Stromal cell of bone marrow (primary cell): ENCODE measurements at regions not wholly inside any gene's neighbourhood (a gene's known extent, or its start where the extent isn't known, plus 50 kb on each side); places are given as distances from the start of the nearest gene placed in this dataset.
A peak's percentile ranks its signal among the peaks of the same experiment; 100 is the strongest.

Experiments used
- DNase-seq: peaks from one replicate; pipeline ENCODE4 v3.0.0-alpha.2; 2012; ENCODE audit warnings: low read depth

DNA sequence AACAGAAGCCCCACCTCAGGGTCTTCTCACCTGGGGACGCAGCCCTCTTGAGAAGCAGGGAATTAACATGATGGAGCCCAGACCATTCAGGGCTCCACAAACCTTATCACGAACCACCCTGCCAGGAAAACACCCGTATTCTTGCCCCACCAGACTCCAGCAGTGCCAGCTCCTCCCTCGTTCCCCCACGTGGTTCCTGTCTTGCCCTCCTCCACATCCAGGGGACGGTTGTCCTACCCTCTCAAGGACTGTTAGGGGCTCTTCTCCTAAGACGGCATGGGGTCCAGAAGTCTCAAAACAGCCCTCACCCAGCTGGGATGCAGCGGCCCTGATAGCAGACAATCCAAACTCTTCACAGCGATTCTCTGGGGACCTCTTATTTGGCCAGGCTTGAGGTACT is 372.2 kb upstream of the HS6ST1 start:
- no peak for DNase-seq

DNA sequence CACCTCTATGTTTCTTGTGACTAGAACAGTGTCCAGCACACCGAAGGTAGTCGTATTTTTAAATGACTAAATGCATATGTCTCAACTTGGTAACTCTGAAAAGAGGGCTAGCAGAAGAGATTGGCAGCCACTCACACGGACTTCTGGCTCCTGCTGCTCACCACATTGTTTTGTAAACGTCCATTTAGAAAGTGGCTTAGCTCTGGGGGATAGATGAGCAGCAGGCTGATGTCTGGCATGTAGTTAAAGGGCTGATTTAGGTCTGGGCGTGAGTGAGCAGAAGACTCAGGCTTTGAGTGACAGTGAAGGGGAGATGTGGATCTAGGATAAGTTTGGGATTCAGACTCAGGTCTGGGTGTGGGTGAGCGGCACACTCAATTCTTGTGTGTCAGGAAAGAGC is 372.9 kb upstream of the HS6ST1 start:
- no peak for DNase-seq

DNA sequence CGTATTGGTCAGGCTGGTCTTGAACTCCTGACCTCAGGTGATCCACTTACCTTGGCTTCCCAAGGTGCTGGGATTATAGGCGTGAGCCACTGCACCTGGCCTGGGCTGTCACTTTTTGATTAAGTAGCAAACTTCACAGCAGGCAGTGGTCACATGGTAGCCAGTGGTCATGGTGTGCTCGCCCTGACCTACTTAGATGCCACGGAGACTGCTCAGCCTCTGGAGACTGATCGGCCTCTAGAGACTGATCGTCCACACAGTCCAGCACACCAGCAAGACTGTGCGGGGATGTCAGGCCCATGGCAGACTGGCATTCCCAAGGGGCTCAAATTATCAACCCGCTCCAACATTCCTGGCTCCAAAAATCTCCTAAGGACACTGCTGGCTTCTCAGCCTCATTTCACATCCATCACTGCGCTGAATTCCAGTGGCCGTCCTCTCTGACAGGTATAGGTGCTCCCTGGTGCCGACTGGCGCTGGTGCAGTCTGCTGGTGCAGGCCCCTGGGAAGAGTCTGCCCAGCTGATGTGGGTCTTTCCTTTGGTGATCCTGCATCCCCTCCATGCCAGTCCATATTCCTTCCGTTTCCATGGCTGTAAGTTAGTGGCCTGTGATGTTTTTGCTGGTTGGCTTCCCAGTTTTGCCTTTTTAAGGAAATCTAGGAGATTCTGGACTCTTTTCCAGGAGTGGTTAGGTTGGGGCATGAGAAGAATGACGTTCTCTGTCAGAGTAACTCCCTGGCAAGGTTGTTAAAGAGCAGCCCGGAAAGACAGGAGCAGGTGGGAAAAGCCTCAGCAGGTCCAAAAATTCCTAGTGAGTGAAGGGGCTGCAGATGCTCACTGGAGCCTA is 374.5 kb upstream of the HS6ST1 start:
- DNase-seq: peak; percentile 7

DNA sequence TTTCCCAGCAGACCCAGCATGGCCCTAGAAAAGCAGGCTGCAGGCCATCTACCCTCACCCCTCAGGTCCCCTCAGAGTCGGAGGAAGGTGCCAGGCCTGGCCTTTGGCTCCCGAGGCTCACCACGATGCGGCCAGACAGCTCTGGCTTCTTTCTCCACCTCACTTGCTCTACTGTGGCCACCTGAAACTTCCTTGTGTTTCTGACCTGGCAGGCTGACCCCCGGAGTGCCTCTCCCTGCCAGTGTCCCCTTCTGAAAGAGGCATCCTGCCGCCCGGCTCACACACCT is 375.0 kb upstream of the HS6ST1 start:
- DNase-seq: no peak

DNA sequence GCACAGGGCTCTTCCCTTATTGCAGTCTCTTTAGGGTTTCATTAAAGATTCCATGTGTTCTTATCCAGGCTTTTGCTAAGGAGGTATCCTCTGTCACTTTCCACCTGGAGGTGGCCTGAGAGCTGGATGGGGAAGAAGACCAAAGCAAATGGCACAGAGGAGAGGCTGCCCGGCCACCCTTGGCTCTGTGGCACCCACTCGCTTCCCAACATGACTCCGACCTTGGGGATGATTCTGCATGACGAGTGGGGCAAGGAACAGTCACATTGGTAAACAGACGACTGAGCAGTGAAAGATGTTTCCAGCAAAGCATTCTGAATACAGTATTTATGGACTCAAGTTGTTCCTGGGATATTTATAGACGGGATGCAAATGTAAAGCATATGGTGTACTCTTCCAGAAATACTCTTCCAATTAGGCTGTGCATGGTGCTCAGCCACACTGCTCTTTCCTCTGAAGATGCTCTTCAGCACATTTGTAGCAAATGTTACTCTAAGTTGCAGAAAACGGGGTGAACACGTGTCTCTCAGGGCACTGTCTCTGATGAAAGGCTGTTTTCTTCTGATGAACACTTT is 377.1 kb upstream of the HS6ST1 start:
- DNase-seq: no peak

DNA sequence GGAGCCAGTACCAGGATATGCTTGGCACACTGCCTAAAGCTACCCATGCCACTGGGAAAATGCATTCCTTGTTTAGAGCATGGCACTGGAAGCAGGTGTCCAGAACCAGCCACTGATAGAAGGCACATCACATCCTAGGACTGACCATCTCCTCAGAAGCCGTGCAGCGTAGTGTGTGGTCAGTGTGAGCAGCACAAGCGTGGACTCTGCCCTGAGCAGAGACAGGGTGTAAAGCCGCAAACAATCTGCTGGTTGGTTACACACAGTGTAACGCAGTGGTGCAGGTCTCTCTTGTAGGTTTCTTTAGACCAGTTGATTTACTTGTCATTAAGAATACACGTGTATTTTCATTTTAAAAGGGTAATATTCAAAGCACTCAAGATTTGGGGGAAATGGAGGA is 377.8 kb upstream of the HS6ST1 start:
- DNase-seq: no peak

DNA sequence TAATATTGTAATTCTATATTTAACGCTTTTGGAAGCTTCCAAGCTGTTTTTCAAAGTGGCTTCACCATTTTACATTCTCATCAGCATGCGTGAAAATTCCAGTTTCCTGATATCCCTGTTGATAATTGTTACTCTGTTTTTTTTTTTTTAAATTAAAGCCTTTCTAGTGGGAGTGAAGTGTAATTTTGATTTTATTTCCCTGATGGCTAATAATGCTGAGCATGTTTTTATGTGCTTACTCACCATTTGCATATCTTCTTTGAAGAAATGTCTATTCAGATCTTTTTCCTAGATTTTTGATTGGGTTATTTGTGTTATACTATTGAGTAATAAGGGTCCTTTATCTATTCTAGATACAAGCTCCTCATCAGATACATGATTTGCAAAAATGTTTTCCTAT is 382.8 kb upstream of the HS6ST1 start:
- DNase-seq: no peak

DNA sequence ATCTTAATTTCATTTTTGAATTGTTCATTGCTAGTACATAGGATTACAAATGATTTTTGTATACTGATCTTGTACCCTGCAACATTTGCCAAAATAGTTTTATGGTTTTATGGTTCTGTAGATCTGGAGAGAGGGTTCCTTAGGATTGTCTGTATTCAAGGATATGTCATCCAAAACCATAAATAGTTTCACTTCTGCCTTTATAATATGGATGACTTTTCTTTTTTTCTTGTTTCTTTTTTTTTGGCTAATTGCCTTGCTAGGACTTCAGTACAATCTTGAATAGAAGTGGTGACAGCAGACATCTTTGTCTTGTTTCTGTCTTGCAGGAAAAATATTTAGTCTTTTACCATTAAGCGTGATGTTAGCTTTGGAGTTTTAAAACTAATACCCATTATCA is 383.9 kb upstream of the HS6ST1 start:
- no peak for DNase-seq

DNA sequence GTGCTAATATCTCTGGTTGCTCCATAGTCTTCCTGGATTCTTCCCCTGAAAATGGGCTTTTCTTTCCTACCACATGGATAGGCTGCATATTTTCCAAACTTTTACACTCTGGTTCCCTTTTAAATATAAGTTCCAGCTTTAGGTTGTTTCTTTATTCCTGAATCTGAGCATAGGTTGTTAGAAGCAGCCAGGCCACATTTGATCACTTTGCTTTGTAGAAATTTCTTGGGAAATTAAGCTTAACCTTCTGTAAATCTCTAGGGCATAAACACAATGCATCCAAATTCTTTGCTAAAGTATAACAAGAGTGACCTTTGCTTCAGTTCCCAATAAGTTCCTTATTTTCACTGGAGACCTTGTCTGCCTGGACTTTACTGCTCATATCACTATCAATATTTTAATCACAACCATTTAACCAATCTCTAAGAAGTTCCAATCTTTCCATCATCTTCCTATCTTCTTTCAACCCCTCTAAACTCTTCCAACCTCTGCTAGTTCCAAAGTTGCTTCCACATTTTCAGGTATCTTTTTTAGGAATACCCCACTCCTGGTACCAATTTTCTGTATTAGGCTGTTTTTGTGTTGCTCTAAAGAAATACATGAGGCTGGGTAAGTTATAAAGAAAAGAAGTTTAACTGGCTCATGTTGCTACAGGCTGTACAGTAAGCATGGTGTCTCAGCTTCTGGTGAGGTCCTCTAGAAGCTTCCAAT is 389.6 kb upstream of the HS6ST1 start:
- DNase-seq: no peak

DNA sequence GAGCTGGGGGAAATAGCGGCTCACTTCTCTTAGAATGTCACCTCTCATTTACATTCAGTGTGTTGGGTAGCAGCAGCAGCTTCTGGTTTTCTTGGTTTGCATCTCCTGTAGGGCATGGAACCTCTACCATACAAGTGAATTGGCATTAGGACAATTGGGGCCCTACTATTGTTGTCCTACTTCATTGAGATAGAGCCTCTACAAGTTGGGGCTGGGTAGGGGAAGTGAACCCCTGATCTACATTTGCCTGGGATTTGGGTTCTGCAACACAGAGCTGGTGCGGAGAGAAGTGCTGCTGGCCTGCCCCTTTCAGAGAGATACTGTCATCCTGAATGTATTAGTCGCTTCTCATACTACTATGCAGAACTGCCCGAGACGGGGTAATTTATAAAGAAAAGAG is 391.6 kb upstream of the HS6ST1 start:
- no peak for DNase-seq

DNA sequence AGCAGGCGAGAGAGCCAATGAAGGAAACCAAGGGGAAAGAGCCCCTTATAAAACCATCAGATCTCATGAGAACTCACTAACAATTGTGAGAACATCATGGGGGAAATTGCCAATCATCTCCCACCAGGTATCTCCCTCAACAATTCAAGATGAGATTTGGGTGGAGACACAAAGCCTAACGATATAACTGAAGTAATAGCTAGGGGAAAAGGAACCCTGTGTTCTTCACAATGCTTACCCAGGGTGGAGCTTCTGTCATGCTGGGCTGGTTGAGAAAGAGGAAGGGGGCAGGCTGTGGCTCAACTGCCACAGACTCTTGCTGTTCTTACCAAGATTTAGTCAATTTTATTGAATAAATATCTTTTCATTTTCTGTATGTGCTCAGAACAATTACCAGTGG is 392.1 kb upstream of the HS6ST1 start:
- no peak for DNase-seq

DNA sequence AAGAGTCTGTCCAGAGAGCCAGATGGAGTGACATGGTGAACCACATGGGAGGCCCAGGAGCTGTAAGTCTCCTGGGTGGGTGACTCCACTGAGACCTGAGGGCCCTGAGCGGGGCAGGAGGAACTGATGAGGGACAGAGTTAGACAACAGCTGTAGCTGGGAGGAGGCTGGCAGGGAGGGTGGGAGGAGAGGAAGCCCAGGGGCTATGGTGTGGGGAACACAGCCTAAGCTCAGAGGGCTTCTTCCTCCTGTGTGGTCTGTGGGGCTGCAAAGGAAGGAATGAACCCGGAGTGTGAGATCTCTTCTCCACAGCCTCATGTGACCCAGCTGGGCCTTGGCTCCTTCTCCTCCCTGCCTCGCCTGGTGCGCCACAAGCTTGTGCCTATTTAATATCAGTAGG is 395.6 kb upstream of the HS6ST1 start:
- DNase-seq: no peak

DNA sequence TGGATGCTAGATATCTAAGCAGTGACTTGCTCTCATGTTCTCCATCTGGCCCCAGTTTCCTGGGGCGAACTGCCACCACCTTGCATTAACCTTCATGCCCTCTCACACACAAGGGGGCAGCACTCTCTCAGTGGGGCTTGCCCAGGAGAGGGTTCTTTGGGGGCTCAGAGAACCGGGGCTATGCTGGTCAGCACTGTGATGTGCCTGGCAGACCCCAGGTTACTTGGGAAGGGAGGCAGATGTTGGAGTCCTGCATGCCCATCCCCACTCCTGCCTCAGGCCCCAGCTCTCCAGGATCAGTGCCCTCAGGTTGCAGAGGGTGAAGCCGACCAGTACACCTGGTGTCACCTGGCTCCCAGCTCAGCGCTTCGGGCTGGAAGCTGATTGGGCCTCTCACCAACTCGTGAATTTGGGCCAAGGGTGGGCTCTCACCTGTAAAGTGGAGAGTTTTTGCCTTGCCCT is 396.2 kb upstream of the HS6ST1 start:
- no peak for DNase-seq

DNA sequence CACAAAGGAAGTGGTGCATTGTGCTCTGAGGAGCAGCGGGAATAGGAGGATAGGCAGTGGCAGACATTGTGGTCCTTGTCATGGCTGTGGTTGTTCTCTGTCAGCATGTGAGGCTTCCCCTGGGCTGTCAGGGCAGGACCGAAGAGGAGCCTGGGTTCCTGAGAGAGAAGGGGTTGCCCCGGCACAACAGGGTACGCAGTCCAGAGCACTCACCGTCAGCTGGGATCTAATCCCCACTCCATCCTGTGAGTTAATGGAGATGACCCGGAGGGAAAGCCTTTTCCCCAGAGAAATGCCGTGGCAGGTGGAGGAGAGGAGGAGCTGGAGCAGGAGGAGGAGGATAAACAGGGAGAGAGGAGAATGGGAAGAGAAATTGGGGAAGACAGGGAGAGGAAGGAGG is 396.7 kb upstream of the HS6ST1 start:
- no peak for DNase-seq

DNA sequence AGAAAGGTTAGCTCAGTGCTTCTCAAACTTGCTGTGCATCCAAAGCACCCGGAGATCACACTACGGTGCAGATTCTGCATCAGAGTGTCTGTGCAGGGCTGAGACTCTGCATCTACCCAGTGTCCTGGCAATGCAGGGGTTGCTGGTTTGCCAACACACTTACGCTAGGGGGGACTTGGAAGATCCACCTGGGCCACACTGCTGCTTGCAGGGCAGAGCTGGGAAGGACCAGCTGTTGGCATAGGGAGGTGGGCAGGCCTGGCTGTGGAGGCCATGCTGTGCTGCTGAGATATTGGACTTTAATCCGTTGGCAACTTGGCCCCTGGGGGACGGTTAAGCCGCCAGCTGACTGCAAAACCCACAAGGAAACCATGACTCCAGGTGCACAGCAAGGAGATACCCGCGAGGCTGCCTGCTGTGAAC is 397.6 kb upstream of the HS6ST1 start:
- DNase-seq: no peak

DNA sequence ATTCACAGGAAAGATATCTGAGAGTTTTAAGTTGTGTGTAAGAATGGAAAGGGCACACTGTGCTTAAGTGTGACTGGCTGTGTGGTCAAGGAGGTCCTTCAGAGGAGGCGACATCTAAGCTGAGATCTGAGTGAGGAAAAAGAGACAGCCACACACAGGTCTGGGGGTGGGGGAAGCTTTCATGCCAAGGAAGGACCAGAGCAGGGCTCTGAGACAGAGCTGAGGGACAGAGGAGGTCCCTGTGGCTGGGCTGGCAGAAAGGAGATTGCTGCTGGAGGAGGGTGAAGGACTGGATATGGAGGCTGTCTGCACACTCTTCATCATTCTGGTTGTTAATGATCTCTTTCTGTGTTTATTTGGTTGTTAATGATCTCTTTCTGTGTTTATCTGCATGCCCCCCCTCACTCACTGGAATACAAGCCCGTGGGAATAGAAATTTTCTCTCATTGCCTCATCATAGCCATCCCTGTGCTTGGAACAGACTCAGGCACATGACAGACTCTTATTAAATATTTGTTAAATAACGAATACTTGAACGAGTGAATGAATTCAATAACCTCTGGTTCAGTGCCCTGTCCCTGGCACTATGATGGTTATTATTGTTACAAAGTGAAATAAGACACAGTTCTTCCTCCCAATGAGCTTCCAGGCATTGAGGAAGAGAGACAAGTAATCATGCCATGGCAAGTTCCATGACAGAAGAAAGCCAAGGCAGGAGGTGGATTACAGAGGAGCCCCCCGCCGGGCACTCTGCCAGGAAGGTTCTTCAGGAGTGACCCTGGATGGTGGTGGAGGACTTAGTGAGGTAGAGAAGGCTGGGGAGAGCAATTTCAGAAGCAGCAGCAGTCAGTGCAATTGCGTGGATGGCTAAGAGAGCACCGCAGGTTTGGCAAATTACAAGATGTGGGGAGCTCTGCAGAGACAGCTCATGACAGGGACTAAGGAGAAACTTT is 399.4 kb upstream of the HS6ST1 start:
- DNase-seq: no peak

DNA sequence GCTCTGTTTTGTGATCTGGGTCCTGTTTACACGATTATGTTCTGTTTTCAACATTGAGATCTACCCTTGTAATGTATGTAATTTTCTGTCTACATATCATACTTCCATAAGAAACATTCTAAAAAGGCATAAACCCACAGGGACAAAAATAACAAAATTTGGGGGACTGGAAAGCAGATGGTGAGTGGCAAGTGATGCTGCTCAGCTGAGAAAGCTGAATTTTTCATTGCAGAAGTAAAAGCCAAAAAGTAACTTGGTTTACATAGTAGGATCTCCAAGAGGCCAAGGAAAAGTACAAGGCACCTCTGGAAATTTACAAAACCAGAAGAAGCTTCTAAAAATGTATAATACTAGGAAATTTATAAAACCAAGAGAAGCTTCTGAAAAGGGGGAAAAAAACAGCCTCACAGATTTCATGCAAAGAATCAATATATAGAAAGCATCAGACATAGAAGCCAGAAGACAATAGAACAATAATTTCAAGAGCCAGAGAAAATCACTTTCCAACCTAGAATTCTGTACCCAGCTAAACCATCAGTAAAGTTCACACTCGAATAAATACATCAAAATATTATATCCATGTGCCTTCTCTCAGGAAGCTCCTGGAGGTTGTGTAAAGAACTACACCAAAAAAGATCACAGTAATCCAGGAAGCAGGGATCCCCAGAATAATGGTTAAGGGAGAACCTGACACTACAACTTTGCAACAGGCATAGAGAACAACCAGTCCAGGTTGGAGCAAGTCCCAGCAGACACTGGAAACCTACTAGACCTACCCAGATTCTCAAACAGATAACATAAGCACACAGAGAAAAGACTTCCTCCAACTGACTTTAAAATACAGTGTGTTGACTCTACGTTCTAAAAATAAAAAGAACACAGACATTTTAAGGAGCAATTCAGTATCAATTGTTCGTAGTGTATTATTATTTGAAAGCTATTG is 401.7 kb upstream of the HS6ST1 start:
- no peak for DNase-seq

DNA sequence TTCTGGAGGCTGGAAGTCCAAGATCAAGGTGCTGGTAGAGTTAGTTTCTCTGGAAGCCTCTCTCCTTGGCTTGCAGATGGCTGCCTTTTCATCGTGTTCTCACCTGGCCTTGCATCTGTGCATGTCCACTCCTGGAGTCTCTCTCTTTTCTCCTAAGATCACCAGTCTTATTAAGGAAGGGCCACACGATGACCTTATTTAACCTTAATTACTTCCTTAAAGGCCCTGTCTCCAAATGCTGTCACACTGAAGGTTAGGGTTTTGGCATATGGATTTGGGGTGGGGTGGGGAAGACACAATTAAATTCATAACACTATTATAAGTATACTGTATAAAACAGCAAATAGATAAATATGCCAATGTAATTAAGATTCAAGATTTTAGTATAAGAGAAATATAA is 402.4 kb upstream of the HS6ST1 start:
- no peak for DNase-seq

DNA sequence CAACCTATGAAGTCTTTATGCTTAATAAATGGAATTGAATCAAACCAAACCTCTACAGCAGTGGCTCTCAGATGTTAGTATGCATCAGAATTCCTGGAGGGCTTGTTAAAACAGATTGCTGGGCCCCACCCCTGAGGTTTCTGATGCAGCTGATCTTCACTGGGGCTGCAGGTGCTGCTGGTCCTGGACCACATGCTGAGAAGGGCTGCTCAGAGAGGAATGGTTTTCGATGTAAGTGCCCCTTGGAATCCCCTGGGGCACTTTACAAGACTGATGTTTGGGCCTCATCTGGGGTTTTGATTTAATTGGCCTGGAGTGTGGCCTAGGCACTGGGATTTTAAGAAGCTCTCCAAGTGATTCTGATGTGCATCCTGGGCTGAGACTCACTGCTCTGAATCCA is 403.8 kb upstream of the HS6ST1 start:
- no peak for DNase-seq

DNA sequence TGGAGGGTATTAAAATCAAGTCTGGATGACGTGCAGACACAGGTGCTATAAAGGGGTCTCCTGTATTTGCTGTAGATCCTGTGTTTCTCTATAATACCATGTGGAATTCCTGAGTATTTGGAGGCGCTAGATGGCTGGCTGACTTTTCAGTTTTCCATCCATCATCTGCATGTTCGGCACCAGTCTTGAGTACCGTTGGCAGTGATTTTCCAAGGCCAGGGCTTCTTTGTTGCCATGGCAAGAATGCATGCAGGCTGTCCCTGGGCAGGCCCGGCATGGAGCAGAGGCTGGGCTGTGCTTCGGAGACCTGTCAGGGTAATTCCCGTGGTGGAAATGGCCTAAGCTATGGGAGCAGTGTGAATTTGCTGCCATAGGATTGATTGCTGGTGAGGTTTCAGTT is 405.9 kb upstream of the HS6ST1 start:
- DNase-seq: no peak

DNA sequence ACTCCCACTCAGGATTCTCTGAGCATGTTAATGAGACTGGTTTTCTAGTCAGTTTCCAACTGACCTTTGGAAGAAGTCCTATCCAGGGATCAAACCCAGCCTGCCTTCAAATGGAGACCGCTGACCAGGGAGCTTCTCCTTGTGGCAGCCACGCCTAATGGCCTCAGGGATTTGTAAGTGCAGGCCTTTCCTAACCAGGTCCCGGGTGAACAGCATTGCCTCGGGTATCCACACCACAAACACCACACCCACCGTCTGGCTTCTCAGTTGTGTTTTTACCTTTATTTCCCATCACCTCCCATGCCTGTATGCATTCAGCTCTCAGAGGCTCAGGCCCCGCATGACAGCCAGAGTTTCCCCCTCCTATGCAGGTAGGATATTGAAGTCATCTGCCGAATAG is 406.3 kb upstream of the HS6ST1 start:
- no peak for DNase-seq
